GM06990 (cell line): ENCODE measurements at regions not wholly inside any gene's neighbourhood (a gene's known extent, or its start where the extent isn't known, plus 50 kb on each side); places are given as distances from the start of the nearest gene placed in this dataset.

Source experiments
- DNase-seq: peaks from one replicate; pipeline ENCODE4 v3.0.0-alpha.2; 2011; ENCODE audit not compliant: insufficient read length; ENCODE audit errors: extremely low read depth
- H3K27me3 ChIP-seq: replicated peaks from 2 replicates; pipeline ENCODE4 v1.6.0; 2011; ENCODE audit warnings: low read length; ENCODE audit not compliant: control insufficient read depth, insufficient read depth
- H3K36me3 ChIP-seq: 2 replicates; pipeline ENCODE4 v1.5.1; 2011; ENCODE audit warnings: low read length; ENCODE audit not compliant: control insufficient read depth, insufficient read depth
- H3K4me3 ChIP-seq: replicated peaks from 2 replicates; pipeline ENCODE4 v1.5.1; 2011; ENCODE audit warnings: low read depth, mild to moderate bottlenecking, control low read depth, low read length
- CTCF ChIP-seq: IDR thresholded peaks from 2 replicates; pipeline ENCODE4 v1.5.1; 2011; ENCODE audit warnings: low read length, control low read depth, mild to moderate bottlenecking, inconsistent platforms; ENCODE audit not compliant: insufficient read depth, poor library complexity, severe bottlenecking

- no peak for DNase-seq
Observed at GRCh38 chr9:28662675-28663074, 1089.4 kb upstream of the C9orf72 start.

GRCh38 chr9:28668158-28668557 is 1094.9 kb upstream of the C9orf72 start:
- no peak for TF ChIP-seq CTCF
- no peaks in the 10 kb centered on the region for H3K36me3 ChIP-seq
- no peak overlapping the region for H3K4me3 ChIP-seq
- no peak for DNase-seq
- no peaks in the 10 kb centered on the region for H3K27me3 ChIP-seq

More at GRCh38 chr9:28662675-28663074, 1089.4 kb upstream of the C9orf72 start:
- no peaks in the 10 kb centered on the region for H3K27me3 ChIP-seq
- no peak overlapping the region for H3K4me3 ChIP-seq
- no peak for TF ChIP-seq CTCF
- no peaks in the 10 kb centered on the region for H3K36me3 ChIP-seq

GRCh38 chr9:28671000-28671399 is 1097.7 kb upstream of the C9orf72 start:
- no peak for TF ChIP-seq CTCF
- Histone ChIP-seq H3K27me3 (no peaks in the 10 kb centered on the region), H3K36me3 (no peaks in the 10 kb centered on the region), H3K4me3 (no peak overlapping the region)
- DNase-seq, result no peak

- Histone ChIP-seq H3K36me3 (no peaks in the 10 kb centered on the region), H3K27me3 (no peaks in the 10 kb centered on the region), H3K4me3 (no peak overlapping the region)
- no peak for DNase-seq
- no peak for TF ChIP-seq CTCF
Observed at GRCh38 chr9:28678097-28678496, 1104.8 kb upstream of the C9orf72 start.

GRCh38 chr9:28688172-28688571 is 1114.9 kb upstream of the C9orf72 start:
- DNase-seq, result no peak
- no peaks in the 10 kb centered on the region for H3K27me3 ChIP-seq
- no peak for TF ChIP-seq CTCF
- H3K36me3 ChIP-seq, result no peaks in the 10 kb centered on the region
- H3K4me3 ChIP-seq, result no peak overlapping the region

- Histone ChIP-seq H3K27me3 (no peaks in the 10 kb centered on the region), H3K4me3 (no peak overlapping the region), H3K36me3 (no peaks in the 10 kb centered on the region)
- TF ChIP-seq CTCF, result no peak
- DNase-seq, result no peak
Observed at GRCh38 chr9:28692012-28692411, 1118.7 kb upstream of the C9orf72 start.
